GF-D8 (cell line): ENCODE measurements at regions not wholly inside any gene's neighbourhood (a gene's known extent, or its start where the extent isn't known, plus 50 kb on each side); places are given as distances from the start of the nearest gene placed in this dataset.
"Not testable (repeated sequence)": the region's sequence is repeated elsewhere in the genome, so short reads cannot be mapped to it uniquely, and the experiment has no call there.

Experiments
- DNase-seq: peaks from one replicate; lab custom pipeline; 2025; lab: John Stamatoyannopoulos, UW

DNA sequence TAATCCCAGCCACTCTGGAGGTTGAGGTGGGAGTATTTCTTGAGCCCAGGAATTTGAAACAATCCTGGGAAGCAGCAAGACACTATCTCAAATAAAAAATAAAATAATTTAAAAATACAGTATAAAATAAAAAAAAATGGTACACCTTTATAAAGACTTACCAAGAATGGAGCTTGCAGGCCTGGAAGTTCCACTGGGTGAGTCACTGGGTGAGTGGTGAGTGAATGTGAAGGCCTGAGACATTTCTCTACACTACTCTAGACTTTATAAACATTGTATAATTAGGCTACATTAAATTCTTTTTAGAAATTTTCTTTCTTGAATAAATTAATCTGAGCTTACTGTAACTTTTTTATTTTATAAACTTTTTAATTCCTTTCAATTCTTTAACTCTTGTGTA lies 609.1 kb upstream of the BCHE start:
- DNase-seq = no peak

- DNase-seq = no peak
Observed at GRCh38 chr3:166445865-166446264, 608.6 kb upstream of the BCHE start.

GRCh38 chr3:166444756-166445155 lies 607.5 kb upstream of the BCHE start:
- DNase-seq = no peak

DNA sequence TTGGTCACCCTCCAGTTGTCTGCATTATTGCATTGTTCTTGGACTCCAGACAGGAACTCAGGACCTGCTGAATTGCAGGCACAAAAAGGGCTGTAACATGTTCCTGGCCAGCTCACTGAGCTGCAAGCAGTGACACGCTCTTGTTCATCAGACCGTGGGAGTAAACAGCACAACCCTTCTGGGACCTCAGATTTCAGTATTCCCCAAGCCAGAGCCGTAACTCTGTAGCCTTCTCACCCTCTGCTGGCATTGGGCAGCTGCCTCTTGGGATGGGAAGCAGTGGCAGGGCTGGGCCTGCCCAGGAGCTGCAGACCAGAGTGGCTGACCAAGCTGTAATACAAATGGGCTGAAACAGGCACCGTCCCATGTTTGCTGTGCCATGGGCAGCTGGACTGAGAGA lies 607.1 kb upstream of the BCHE start:
- DNase-seq = no peak

DNA sequence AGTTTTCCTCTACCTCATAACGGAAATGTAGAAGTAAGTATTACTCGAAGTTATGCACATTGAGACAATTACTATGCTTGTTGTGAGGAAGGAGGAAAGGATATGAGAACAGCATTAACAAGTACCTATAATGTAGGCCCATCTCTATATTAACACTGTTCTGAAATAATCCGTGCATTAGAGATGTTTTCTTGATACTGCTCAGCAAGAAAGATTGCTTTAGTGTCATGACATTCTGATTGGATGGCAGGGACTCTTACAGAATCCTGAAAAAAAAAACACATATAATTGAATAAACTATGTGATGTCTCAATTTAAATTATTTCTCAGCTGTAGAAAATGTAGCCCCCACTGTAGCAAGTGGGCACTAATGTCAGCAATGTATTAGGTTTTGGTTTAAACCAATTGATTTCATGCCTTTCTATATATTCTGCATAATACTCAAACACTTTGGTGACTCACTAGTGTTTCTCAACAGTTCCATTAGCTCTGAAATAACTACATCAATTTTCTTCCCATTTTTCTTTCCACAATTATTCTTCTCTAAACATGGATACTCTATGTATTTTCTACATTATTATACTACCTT lies 598.3 kb upstream of the BCHE start:
- DNase-seq = no peak

DNA sequence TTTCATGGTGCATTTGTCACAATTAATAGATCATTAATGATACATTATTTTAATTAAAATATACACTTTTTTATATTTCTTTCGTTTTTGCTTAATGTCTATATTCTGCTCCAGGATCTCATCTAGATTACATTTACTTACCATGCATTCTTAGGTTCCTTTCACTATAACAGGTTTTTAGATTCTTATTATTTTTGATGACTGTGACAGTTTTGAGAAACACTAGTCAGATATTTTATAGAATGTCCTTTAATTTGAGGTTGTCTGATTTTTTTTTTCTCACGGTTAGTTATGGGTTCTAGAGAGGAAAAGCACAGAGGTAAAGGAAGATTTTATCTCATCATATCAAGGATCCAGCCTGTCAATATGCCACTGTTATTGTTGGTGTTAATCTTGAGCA lies 595.8 kb upstream of the BCHE start:
- no peak for DNase-seq

DNA sequence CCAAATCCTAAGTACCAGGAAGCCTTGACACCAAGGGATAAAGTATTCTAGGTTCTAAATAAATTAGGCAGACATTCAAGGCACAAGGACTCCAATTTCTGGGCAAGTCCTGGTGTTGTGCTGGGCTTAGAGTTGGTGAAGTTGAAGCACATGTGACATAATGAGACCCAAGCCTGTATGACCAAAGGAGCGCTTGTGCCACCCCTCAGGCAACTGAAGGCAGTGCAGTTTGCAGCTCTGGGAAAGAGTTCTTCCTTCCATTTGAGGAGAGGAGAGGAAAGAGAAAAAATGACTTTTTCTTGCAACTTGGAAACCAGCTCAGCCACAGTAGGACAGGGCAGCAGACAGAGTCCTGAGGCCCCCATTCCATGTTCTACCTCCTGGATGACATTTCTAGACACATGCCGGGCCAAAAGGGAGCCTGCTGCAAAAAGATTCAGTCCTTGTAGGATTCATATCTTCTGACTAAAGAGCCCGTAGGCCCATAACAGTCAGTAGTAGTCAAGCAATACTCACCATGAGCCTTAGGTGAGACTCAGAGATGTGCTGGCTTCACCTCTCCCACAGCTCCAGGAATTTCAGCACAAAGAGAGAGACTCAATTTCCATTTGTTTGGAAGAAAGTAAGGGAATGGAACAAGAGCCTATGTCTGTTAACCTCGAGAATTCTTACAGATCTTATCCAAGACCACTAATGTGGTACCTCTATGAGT lies 588.8 kb upstream of the BCHE start:
- no peak for DNase-seq

GRCh38 chr3:166425021-166425420 lies 587.8 kb upstream of the BCHE start:
- DNase-seq = no peak

DNA sequence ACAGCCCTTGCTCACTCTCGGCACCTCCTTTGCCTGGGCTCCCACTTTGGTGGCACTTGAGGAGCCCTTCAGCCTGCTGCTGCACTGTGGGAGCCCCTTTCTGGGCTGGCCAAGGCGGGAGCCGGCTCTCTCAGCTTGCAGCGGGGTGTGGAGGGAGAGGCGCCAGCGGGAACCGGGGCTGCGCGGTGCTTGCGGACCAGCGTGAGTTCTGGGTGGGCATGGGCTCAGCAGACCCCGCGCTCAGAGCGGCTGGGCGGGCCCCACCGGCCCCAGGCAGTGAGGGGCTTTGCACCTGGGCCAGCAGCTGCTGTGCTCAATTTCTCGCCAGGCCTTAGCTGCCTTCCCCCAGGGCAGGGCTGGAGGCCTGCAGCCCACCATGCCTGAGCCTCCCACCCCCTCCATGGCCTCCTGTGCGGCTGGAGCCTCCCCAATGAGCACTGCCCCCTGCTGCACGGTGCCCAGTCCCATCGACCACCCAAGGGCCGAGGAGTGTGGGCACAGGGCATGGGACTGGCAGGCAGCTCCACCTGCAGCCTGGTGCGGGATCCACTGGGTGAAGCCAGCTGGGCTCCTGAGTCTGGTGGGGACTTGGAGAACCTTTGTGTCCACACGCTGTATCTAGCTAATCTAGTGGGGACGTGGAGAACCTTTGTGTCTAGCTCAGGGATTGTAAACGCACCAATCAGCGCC lies 586.7 kb upstream of the BCHE start:
- DNase-seq = not testable (repeated sequence)

GRCh38 chr3:166422556-166422955 lies 585.3 kb upstream of the BCHE start:
- no peak for DNase-seq

GRCh38 chr3:166420071-166420470 lies 582.8 kb upstream of the BCHE start:
- no peak for DNase-seq

DNA sequence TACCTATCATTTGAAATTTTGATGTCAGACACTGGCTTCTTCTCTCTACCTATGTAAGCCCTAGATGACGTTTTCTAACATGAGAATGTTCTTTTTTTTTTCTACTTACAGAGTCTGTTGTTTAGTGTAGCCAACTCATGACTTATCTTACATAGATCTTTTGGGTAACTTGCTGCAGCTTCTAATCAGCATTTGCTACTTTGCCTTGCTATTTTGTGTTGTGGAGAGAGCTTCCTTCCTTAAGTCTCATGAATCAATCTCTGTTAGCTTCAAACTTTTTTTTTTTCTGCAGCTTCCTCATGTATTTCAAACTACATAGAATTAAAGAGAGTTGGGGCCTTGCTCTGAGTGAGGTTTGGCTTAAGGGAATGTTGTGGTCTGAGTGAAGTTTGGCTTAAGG lies 568.7 kb upstream of the BCHE start:
- DNase-seq = no peak

- no peak for DNase-seq
Observed at GRCh38 chr3:166405465-166405864, 568.2 kb upstream of the BCHE start.

- DNase-seq = no peak
Observed at GRCh38 chr3:166390303-166390702, 553.1 kb upstream of the BCHE start.

- DNase-seq = no peak
Observed at GRCh38 chr3:166388321-166388720, 551.1 kb upstream of the BCHE start.

DNA sequence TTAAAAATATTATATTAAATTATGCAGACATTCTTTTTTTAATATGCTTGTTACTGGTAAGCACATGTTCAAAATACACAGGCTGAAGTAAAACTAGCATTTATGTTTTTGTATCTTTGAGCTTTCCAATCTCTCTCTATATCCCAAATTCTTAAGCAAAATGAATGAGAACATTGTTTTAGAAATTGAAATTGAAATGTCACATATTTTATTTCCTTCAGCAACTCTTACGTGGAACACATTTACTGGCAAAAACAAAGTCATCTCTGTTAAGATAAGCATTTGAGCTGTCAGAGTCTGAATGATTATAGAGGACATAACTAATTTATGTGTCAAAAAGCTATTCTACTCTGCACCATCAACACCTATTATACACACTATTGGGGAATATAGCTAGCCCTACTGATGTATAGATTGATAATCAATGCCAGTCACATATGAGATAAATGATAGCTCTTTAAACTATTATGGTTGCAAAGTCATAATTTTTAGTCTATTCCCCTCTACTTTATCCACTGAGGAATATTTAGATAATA lies 535.4 kb upstream of the BCHE start:
- no peak for DNase-seq

DNA sequence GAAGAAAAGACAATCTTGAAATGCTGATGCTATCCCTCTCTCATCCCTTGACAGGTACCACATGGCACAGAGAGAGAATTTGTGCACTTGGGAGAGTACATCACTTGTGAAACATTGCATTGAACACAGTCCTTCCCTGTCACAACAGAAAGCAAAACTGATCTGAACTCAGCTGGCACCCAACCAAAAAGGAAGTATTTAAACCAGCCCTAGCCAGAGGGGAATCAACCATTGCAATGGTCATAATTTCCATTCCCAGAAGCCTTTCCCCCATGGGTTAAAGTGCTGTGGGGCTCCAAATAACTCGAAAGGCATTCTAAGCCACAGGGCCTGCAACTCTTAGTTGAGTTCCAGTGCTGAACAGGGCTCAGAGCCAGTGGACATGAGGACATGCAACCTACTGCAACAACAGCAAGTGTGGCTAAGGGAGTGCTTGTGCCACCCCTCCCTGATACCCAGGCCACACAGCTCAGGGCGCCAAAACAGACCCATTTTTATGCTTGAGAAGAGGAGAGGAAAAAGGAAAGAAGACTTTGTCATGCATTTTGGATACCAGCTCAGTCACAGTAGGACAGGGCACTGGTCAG lies 530.8 kb upstream of the BCHE start:
- no peak for DNase-seq

- no peak for DNase-seq
Observed at GRCh38 chr3:166362698-166363097, 525.5 kb upstream of the BCHE start.

DNA sequence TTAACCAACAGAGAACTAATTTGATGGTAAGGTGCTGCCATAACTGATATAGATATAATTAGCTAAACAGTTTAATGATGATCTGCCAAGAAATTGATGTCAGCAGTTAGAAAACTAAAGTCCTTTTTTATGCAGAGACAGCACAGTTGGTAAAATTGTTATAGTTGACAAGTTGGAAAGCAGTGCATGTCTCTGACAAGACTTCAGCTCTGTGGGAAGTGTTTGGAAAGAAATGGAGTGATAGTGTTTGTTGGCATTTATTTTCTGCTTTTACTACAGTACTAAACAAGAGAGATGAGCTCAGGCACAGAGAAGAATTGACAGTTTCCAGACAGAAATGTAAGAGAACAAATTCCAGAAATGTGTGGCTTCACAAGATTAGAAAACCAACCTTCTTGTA lies 523.5 kb upstream of the BCHE start:
- DNase-seq = no peak

GRCh38 chr3:166351461-166351860 lies 514.2 kb upstream of the BCHE start:
- DNase-seq = no peak

GRCh38 chr3:166340604-166341266 lies 503.5 kb upstream of the BCHE start:
- DNase-seq = no peak

GRCh38 chr3:166324401-166324800 lies 487.2 kb upstream of the BCHE start:
- no peak for DNase-seq
